GM04504 (cell line): ENCODE measurements at regions not wholly inside any gene's neighbourhood (a gene's known extent, or its start where the extent isn't known, plus 50 kb on each side); places are given as distances from the start of the nearest gene placed in this dataset.
"Not testable (repeated sequence)": the region's sequence is repeated elsewhere in the genome, so short reads cannot be mapped to it uniquely, and the experiment has no call there.

ENCODE experiments used
- DNase-seq: peaks from one replicate; pipeline ENCODE4 v3.0.0-alpha.2; 2012; ENCODE audit warnings: low read depth

DNA sequence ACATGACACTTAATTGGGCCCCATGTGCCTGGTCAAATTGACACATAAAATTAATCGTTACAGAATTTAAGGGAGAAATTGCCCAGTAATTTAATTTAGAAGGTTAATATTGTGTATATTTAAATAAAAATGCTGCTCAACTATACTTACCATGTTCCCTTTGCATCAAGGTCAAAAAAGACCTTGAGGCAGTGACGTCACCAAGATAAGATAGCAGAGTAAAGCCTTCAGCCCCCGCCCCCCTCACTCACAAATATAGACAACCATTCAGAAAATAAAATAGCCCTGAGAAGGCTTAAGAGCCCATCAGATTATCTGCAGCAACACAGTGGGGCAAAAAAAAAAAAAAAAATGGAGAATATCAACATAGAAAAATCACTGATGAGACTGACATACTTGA is 785.7 kb downstream of the CCDC85A start:
- DNase-seq: no peak

DNA sequence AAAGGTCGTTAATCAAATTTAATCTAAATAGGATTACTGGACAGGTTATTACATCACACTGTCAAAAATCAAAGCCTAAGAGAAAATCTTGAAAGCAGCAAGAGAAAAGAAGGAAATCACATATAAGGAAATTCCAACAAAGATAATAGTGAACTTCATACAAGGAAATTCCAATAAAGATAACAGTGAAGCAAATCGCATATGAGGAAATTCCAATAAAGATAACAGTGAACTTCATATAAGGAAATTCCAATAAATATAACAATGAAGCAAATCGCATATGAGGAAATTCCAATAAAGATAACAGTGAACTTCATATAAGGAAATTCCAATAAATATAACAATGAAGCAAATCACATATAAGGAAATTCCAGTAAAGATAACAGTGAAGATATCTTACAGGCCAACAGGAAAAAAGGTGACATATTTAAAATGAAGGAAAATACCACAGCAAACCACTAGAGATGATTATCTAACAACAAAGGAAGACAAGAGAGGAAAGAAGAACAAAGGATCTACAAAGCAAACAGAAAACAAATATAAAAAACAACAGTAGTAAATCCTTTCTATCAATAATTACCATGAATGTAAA is 787.7 kb downstream of the CCDC85A start:
- no peak for DNase-seq

DNA sequence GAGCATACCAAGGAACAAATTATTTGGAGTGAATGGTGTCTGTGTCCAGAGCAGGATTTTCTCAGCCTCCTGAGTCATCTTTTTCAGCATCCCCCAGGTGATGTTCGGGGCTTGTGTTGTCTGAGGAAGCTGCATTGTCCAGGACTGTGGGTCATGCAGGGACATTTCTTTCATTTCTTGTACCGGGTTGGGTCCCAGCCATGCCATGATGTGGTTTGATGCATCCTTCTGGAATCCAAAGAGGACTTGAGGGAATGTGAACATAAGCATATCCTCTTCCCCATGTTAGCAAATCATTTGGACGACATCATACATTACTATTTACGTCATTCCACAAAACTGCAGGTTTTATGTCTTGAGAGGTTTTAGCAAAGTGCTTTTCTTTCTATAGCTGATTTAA is 797.8 kb downstream of the CCDC85A start:
- peak; percentile 38 for DNase-seq

DNA sequence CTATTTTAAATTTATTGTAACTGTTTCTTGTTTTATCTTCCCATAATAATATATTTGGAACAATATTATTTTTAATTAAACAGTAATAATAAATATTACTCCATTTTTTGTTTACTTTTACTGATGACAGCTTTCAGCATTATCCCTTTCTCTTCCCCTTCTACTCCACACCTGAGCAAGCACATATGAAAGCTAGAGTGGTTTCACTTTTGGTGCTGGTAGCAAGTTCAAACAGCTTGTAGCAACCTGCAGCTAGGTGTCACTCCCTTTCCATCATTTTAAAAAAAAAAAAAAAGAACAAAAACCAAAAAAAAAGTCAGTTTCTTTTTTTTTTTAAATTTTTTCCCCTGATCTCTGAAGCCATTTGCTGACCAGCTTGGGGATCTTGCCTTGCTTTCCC is 801.8 kb downstream of the CCDC85A start:
- no peak for DNase-seq

DNA sequence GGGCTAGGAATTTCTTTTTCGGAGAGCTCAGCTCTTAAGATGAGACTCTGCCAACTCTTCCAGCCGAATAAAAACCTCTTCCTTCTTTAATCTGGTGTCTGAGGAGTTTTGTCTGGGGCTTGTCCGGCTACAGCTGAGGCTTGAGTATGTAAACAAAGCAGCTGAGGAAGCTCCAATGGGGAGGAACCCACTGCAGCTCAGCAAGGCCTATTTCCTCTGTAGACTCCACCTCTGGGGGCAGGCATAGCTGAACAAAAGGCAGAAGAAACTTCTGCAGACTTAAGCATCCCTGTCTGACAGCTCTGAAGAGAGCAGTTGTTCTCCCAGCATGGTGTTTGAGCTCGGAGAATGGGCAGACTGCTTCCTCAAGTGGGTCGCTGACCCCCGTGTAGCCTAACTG is 838.7 kb downstream of the CCDC85A start:
- DNase-seq: no peak

DNA sequence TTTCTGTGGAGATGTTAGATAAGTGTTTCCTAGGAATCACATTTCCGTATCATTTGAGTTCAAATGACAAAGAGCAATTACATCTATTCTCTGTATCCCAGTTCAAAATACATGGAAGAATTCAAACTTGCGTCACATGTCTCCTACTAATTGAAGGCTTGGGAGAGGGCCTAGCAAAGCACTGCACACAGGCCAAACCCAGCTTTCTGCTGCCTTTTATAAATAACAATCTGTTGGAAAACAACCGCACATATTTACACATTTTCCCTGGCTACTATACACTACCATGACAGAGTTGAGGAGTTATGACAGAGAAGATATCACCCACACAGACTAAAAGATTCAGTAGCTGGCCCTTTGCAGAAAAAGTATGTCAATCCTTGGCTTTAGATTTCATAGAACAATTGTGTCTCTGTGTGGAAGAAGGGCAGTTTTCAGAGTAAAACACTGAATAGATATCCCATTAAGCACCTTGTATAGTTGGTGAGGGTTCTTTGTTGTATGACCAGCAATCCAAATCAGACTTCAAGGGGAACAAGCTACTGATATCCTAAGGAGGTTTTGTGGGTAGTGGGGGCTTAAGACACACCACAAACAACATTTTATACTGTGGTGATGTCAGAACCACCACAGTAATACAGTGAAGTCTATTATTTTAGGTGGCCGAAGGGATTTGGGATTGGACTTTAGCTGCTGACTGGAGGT is 861.3 kb downstream of the CCDC85A start:
- DNase-seq: no peak

DNA sequence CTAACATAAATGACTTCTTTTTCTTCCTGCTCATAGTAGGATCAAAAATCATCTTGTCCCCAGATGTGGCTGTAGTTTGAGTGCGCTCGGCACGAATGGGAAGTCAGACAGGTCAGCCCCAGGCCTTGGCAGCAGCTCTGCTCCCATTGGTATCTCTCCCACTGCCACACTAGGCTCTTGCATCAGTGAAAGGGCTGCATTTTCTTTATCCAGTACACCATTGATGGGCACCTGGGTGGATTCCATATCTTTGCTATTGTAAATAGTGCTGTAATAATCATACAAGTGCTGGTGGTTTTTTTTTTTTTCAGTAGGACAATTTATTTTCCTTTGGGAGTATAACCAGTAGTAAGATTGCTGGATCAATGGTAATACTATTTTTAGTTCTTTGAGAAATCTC is 865.5 kb downstream of the CCDC85A start:
- DNase-seq: no peak

DNA sequence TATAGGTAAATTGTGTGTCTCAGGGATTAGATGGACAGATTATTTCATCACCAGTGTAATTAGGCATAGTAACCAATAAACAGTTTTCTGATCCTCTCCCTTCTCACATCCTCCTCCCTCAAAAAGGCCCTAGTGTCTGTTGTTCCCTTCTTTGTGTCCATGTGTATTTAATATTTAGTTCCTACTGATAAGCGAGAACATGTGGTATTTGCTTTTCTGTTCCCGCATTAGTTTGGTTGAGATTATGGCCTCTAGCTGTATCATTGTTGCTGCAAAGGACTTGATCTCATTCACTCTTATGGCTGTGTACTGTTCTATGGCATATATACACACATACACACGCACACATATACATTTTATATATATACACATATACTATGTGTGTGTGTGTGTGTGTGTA is 866.2 kb downstream of the CCDC85A start:
- no peak for DNase-seq

DNA sequence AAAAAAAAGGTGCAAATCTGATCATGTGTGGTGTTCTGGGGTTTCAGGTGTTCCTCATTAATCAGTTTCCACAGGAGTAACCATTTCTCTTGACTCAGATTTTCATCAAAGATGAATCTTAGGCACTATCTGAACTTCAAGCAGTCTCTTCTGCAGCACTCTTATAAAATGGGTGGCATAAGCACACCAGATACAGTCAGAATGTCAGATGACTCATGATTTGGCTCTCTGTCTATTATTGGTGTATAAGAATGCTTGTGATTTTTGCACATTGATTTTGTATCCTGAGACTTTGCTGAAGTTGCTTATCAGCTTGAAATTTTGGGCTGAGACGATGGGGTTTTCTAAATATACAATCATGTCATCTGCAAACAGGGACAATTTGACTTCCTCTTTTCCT is 882.5 kb downstream of the CCDC85A start:
- DNase-seq: not testable (repeated sequence)

DNA sequence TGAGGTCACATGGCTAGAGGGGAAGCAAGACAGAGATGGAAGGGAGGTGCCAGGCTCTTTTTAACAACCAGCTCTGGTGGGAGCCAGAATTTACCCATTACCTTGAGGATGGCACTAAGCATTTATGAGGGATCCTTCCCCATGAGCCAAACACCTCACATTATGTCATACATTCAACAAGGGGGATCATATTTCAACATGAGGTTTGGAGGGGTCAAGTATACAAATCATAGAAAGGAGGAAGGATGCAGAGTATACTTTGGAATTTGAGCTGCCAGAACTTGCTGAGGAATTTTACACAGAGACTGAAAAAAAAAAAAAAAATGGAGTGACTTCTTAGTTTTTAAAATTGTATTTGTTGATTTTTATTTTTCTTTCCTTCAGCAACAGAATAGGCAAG is 891.4 kb downstream of the CCDC85A start:
- no peak for DNase-seq

DNA sequence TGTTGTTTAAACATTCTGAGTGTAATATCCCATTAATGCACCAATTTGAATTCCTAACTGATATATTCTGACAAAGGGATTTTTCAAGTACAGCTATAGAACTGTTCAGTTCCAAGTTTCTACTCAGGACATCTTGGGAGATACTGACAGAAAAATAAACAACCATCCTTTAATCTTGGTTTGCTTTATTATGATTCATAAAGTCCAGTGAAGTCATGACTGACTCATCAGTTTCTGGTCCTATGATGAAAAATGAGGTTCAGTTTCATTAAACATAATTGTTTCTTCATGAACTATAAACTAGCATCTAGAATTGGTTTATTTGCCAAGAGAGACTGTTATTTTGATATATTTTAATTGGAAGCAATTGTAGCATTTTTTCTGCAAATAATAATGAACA is 896.2 kb downstream of the CCDC85A start:
- peak; percentile 2 for DNase-seq

DNA sequence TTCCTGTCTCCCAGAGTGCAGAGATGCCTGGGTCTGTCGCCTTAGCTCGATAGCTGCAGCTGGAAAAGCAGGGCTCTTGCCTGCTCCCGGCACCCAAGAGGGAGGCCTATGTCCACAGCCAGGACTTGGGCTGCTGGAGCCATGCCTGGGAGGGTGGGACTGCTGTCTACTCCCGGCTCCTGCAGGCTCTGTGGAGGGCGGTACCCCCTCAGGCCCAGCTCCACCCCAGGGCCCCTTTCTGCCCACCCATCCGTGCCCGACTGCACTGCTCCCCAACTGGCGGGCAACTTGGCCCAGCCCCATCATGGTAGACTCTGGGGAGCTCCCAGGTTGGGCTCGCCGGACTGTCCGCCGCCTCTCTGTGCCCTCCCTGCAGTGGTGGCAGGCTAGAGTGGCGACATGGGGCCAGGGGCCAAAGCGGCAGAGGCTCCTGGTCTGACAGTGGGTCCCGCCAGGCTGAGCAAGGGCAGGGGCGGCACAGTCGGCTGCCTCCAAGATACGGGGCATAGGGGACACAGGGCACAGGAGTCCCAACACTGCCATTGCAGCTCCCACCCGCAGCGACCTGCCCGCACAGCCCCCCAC is 901.0 kb downstream of the CCDC85A start:
- no peak for DNase-seq

DNA sequence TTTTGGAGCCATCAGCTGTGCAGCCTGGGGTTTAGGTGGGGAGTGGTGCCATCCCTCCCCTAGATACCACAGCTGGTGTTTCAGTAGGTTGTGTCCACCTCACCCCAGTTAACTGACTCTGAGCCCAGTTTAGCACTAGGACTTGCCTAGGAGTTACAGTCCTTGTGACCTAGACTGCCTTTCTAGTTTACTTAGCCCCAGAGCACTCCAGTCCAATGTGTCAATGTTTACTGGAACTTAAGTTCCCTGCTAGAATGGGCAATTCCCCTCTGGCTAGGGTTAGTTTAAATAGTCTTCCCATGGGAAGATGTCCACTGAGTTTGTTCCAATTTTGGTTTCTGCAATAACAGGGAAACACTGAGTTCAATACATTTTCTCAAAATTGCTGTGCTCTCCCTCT is 909.2 kb downstream of the CCDC85A start:
- no peak for DNase-seq

DNA sequence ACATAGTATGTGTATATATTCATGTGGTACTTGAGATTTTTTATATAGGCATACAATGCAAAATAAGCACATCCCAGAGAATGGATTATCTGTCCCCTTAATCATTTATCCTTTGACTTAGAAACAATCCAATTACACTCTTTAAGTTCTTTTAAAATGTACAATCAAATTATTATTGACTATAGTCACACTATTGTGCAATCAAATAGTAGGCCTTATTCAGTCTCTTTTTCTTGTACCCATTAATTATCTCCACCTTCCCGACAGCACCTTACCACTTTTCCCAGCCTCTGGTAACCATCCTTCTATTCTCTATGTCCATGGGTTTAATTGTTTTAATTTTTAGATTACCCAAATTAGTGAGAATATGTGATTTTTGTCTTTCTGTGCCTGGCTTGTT is 914.1 kb downstream of the CCDC85A start:
- no peak for DNase-seq

DNA sequence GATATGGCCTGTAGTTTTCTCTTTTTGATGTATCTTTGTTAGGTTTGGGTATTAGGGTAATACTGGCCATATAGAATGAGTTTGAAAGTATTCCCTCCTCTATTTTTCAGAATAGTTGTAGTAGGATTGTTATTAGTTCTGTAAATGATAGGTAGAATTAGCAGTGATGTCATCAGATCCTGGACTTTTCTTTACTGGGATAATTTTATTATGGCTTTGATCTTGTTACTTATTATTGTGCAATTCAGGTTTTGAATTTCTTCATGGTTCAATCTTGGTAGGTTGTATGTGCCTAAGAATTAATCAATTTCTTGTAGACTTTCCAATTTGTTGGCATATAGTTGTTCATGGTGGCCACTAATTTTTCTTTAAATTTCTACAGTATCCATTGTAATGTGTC is 916.6 kb downstream of the CCDC85A start:
- DNase-seq: no peak

DNA sequence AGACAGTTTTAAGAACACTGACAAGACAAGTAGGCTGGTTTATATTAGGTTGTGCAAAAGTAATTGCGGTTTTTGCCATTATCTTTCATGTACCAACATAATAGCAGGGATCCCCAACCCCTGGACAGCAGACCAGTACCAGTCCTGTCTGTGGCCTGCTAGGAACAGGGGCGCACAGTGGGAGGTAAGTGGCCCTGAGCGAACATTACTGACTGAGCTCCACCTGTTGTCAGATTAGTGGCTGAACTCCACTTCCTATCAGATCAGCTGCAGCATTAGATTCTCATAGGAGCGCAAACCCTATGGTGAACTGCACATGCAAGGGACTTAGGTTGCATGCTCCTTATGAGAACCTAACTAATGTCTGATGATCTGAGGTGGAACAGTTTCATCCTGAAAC is 921.9 kb downstream of the CCDC85A start:
- no peak for DNase-seq

DNA sequence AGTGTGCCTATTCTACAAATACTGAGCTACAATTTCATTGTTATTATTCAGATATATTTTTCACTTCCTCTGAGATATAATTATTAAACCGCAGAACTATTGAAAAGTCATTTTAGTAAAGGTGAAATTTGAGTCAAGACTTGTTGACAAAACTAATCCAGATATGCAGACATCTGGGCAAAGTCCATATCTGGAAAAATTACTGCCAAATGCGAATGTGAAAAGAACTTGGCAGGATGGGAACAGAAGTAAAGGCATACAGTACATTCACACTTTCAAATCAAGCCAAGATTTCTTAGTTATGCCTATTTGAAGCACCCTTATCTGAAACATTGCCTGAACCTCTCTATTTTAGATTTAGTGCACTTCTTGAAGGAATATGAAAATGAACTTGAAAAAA is 923.6 kb downstream of the CCDC85A start:
- DNase-seq: no peak

DNA sequence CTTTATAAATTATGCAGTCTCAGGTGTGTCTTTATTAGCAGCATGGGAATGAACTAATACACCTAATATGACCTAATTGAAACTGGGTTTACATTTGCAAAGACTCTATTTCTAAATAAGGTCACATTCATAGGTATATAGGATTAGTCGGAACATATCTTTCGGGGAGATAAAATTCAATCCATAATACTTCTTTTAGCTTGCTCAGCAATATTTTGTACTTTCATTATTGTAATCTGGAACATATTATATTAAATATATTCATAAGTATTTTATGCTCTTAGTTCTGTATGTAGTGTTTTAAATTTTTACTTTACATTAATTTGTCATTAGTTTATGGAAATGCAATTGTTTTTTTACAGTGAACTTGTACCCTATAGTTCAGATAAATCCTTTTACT is 927.7 kb downstream of the CCDC85A start:
- DNase-seq: no peak

DNA sequence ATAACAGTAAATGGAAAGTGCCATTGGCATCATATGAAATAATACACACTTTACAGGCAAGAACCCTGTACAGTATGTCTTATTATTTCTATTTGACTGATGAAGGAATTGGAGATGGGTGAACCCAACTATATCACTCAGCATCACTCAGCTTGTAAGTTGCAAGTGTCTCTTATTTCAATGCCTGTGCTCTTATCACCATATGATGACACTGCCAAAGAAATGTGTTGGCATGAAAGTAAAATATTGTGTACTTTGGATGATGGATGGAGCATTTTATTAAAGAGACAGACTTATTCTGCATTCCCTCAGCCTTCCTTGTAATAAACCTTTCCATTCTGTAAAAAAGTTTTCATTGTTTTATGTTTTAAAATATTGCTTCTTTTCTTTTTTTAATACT is 927.5 kb upstream of the VRK2 start:
- no peak for DNase-seq

DNA sequence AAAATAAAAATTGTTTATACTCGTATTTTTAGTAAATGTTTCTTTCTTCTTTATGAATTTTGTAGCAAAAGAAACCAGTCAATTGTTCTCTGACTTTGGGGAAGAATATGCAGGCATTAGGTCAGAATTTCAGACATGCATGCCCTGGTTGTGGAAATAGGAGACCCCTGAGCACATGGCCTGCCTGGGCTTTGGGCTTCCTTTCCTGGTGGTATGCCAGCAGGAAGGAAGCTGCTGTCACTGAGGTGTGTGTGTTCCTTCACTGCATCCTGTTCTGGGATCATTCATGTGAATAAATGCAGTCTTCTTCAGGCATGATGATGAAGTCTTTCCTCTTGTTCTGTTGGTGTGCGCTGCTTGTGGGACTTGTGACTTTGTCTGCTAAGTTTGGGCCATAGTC is 920.2 kb upstream of the VRK2 start:
- no peak for DNase-seq

DNA sequence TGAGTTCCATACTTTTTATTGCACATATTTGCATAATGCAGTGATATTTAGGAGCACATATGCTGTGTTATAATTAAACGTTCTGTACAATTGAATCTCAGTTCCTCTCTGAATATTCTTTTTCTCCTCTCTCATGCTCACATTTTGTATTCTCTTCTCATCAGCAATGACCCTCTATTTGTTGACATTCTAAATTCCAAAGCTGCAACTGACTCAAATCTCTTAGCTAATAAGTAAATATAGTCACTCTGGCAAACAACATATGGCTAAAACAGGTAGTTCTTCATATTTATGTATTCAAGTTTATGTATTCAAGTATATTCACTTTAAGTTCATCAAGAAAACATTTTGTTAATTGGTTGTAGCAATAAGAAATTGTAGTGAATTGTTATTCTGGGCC is 907.4 kb upstream of the VRK2 start:
- no peak for DNase-seq

DNA sequence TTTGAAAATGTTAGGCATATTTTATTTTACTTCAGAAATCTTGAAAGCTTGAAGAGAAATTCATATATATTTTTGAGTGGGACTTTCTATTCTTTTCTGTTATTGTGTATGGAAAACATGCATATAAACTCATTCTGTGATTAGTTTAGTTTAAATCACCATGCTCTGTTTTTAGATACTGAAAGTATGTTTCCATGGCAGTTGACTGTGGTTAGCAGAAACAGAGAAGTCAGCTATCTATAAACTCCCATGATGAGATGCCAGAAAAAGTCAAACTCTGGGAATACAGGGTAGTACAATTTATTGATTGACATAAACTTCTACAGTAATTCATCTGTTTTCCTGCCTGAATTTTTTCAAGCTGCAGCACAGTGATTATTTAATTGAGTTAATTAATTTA is 905.3 kb upstream of the VRK2 start:
- DNase-seq: peak; percentile 1

DNA sequence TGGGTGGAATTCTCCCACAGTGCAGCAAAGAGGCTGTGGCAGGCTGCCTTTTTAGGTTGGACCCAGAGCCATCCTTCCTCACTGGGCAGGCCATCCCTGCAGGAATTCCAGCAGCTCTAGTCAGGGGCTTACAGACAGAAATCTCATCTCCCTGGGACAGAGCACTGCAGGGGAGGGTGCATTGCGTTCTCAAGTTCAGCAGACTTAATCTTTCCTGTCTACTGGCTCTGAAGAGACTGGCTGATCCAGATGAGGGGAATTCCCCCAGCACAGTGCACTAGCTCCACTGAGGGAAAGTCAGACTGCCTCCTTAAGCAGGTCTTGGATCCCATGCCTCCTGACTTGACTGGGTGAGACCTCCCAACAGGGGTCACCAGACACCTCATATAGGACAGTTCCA is 899.7 kb upstream of the VRK2 start:
- no peak for DNase-seq
